Keratinocyte (primary cell): ENCODE measurements at regions not wholly inside any gene's neighbourhood (a gene's known extent, or its start where the extent isn't known, plus 50 kb on each side); places are given as distances from the start of the nearest gene placed in this dataset.

Experiments
- EZH2 ChIP-seq: IDR thresholded peaks from one replicate; pipeline ENCODE4 v1.6.1; 2012; ENCODE audit warnings: inconsistent platforms, mild to moderate bottlenecking, low read length, moderate library complexity
- TF ChIP-seq, protein P1 (sequence below), 3 experiments: IDR thresholded peaks in 1 of 3; conservative IDR thresholded peaks in 1 of 3; optimal IDR thresholded peaks in 1 of 3; 2 replicates in 2 of 3; 3 replicates in 1 of 3; pipeline versions ENCODE3 to v1.5.1; 2011; ENCODE audit warnings: low read length in 3 of 3, mild to moderate bottlenecking in 3 of 3, moderate library complexity in 2 of 3, control low read depth in 1 of 3, inconsistent platforms in 1 of 3; ENCODE audit not compliant: insufficient read depth in 2 of 3; ENCODE audit errors: extremely low read depth in 1 of 3

- TF ChIP-seq, protein P1, sequence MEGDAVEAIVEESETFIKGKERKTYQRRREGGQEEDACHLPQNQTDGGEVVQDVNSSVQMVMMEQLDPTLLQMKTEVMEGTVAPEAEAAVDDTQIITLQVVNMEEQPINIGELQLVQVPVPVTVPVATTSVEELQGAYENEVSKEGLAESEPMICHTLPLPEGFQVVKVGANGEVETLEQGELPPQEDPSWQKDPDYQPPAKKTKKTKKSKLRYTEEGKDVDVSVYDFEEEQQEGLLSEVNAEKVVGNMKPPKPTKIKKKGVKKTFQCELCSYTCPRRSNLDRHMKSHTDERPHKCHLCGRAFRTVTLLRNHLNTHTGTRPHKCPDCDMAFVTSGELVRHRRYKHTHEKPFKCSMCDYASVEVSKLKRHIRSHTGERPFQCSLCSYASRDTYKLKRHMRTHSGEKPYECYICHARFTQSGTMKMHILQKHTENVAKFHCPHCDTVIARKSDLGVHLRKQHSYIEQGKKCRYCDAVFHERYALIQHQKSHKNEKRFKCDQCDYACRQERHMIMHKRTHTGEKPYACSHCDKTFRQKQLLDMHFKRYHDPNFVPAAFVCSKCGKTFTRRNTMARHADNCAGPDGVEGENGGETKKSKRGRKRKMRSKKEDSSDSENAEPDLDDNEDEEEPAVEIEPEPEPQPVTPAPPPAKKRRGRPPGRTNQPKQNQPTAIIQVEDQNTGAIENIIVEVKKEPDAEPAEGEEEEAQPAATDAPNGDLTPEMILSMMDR (optimal IDR thresholded peaks at IDR 0.05 in 1 of 3, IDR thresholded peaks at IDR 0.05 in 1 of 3, conservative IDR thresholded peaks at IDR 0.05 in 1 of 3; ENCODE audit: extremely low read depth in 1 of 3, insufficient read depth in 2 of 3, low read length in 3 of 3), result no peak
- no peak for TF ChIP-seq EZH2
These were observed 461.4 kb downstream of the RNF144A start for GRCh38 chr2:7378591-7378990.
